Calu3 (cell line): ENCODE measurements at regions not wholly inside any gene's neighbourhood (a gene's known extent, or its start where the extent isn't known, plus 50 kb on each side); places are given as distances from the start of the nearest gene placed in this dataset.

Experiments used
- BruUV-seq: library from RNA; stranded (reverse); fragments of 400-500 nt; replicated peaks from 2 replicates; lab custom pipeline; 2021; lab: Mats Ljungman, UMichigan
- CTCF ChIA-PET: fragments of 300-600 bp; sonication (Branson Sonifier 250); formaldehyde crosslinking; loops from one replicate; lab custom pipeline; 2022; ENCODE audit warnings: antibody characterized with exemption; lab: Charles Lee
- DNase-seq: peaks from one replicate; pipeline ENCODE4 v3.0.0; 2022
- H3K27ac Mint-ChIP-seq: one replicate; pipeline ENCODE4 v1.8.0; 2022; ENCODE audit warnings: mixed read lengths; ENCODE audit not compliant: unreplicated experiment
- H3K27me3 Mint-ChIP-seq: one replicate; pipeline ENCODE4 v1.8.0; 2022; ENCODE audit warnings: mixed read lengths; ENCODE audit not compliant: unreplicated experiment
- H3K36me3 Mint-ChIP-seq: one replicate; pipeline ENCODE4 v1.8.0; 2022; ENCODE audit warnings: mild to moderate bottlenecking, moderate library complexity, mixed read lengths; ENCODE audit not compliant: insufficient read depth, unreplicated experiment
- H3K4me1 Mint-ChIP-seq: one replicate; pipeline ENCODE4 v1.8.0; 2022; ENCODE audit warnings: mild to moderate bottlenecking, low read depth, mixed read lengths; ENCODE audit not compliant: unreplicated experiment
- H3K4me3 Mint-ChIP-seq: one replicate; pipeline ENCODE4 v1.8.0; 2022; ENCODE audit warnings: mild to moderate bottlenecking, low read depth, moderate library complexity, mixed read lengths; ENCODE audit not compliant: unreplicated experiment
- H3K9me3 Mint-ChIP-seq: one replicate; pipeline ENCODE4 v1.8.0; 2022; ENCODE audit warnings: low read depth, mixed read lengths; ENCODE audit not compliant: unreplicated experiment
- CTCF ChIP-seq: fragments of 200-600 bp; IDR thresholded peaks from one replicate; pipeline ENCODE4 v1.8.0; 2022; ENCODE audit warnings: antibody characterized with exemption; ENCODE audit not compliant: unreplicated experiment
- intact Hi-C: fragments of 100-400 bp; cut with micrococcal nuclease; formaldehyde crosslinking; loops from one replicate; pipeline ENCODE4 v1.10.0; 2022; ENCODE audit not compliant: unreplicated experiment

GRCh38 chr16:87243478-87243877 is 73.7 kb downstream of the C16orf95 start:
- H3K9me3 Mint-ChIP-seq: no peaks in the 10 kb centered on the region
- DNase-seq: no peak
- TF ChIP-seq CTCF: no peak
- H3K27ac Mint-ChIP-seq: no peak overlapping the region
- H3K27me3 Mint-ChIP-seq: peaks cover 47% of the 10 kb centered on the region
- BruUV-seq: no TSS peak
- no peaks in the 10 kb centered on the region for H3K36me3 Mint-ChIP-seq
- intact Hi-C loops: no loop called here
- H3K4me3 Mint-ChIP-seq: no peak overlapping the region
- H3K4me1 Mint-ChIP-seq: peaks cover 14% of the 10 kb centered on the region
- CTCF ChIA-PET: no interaction called here

- no peak for TF ChIP-seq CTCF
- Mint-ChIP-seq H3K9me3 (no peaks in the 10 kb centered on the region), H3K4me1 (peaks cover 14% of the 10 kb centered on the region), H3K27me3 (peaks cover 47% of the 10 kb centered on the region), H3K36me3 (no peaks in the 10 kb centered on the region), H3K4me3 (no peak overlapping the region), H3K27ac (no peak overlapping the region)
- intact Hi-C loops: no loop called here
- BruUV-seq: no TSS peak
- DNase-seq: no peak
- CTCF ChIA-PET: interaction anchor here (0.5 kb wide), 1 partner anchor 7 kb away, joined by 3 read pairs; no protein-coding TSS in a partner anchor
Measured at GRCh38 chr16:87244636-87245197, 72.5 kb downstream of the C16orf95 start.

- Mint-ChIP-seq H3K27me3 (peaks cover 41% of the 10 kb centered on the region), H3K27ac (no peak overlapping the region), H3K36me3 (no peaks in the 10 kb centered on the region), H3K9me3 (no peaks in the 10 kb centered on the region), H3K4me3 (no peak overlapping the region), H3K4me1 (peaks cover 9% of the 10 kb centered on the region)
- intact Hi-C loops: no loop called here
- CTCF ChIA-PET: interaction anchor here (0.5 to 0.7 kb wide), 3 partner anchors 8 to 387 kb away, joined by 3 to 4 read pairs (median 3); no protein-coding TSS in a partner anchor
- no TSS peak for BruUV-seq
- no peak for DNase-seq
- no peak for TF ChIP-seq CTCF
Measured at GRCh38 chr16:87245511-87245910, 71.7 kb downstream of the C16orf95 start.

- intact Hi-C loops: no loop called here
- no TSS peak for BruUV-seq
- CTCF ChIA-PET: interaction anchor here (0.6 kb wide), 1 partner anchor 76 kb away, joined by 6 read pairs; no protein-coding TSS in a partner anchor
- Mint-ChIP-seq H3K27me3 (peaks cover 31% of the 10 kb centered on the region), H3K4me3 (no peak overlapping the region), H3K36me3 (no peaks in the 10 kb centered on the region), H3K27ac (no peak overlapping the region), H3K4me1 (no peaks in the 10 kb centered on the region), H3K9me3 (no peaks in the 10 kb centered on the region)
- TF ChIP-seq CTCF: no peak
- DNase-seq: no peak
Measured at GRCh38 chr16:87246269-87247065, 70.7 kb downstream of the C16orf95 start.
